ENCODE measurements at regions not wholly inside any gene's neighbourhood (a gene's known extent, or its start where the extent isn't known, plus 50 kb on each side); places are given as distances from the start of the nearest gene placed in this dataset.

GRCh38 chr10:123294109-123294508 is 139.9 kb downstream of the BUB3 start:
- no peak overlapping the region for H3K4me2 ChIP-seq (ENCODE audit: insufficient read depth, insufficient read length, low read length)
- peaks cover 1% of the 10 kb centered on the region; the same call in 1 of the 2 replicates for H3K27me3 Mint-ChIP-seq (ENCODE audit: low read depth)
- no peaks in the 10 kb centered on the region for H3K36me3 Mint-ChIP-seq (ENCODE audit: insufficient read depth in 1 of 3, low read depth in 3 of 3)
- TF ChIP-seq CTCF (conservative IDR thresholded peaks at IDR 0.05), result no peak
- H3K4ac ChIP-seq (ENCODE audit: low read depth, low read length), result no peak overlapping the region
- H4K91ac ChIP-seq (ENCODE audit: insufficient read length, low read depth, low read length), result no peak overlapping the region
- no peak overlapping the region for H4K5ac ChIP-seq (ENCODE audit: insufficient read length, low read depth, low read length)
- no peak overlapping the region for H3K23ac ChIP-seq (ENCODE audit: insufficient read length, low read depth, low read length)
- no peaks in the 10 kb centered on the region for H3K23me2 ChIP-seq (ENCODE audit: insufficient read length, low read depth, low read length, poor library complexity, severe bottlenecking)
- H2BK12ac ChIP-seq (ENCODE audit: insufficient read length, low read depth, low read length), result no peak overlapping the region
- no peaks in the 10 kb centered on the region for H3K27me3 ChIP-seq (ENCODE audit: insufficient read depth, low read length)
- H4K8ac ChIP-seq (replicated peaks; ENCODE audit: insufficient read length, low read depth, low read length), result no peak overlapping the region
- no peak overlapping the region for H2BK120ac ChIP-seq (ENCODE audit: low read depth, low read length, poor library complexity, severe bottlenecking)
- no peak overlapping the region for H3K18ac ChIP-seq (ENCODE audit: insufficient read length, low read depth, low read length)
- H2BK5ac ChIP-seq (ENCODE audit: insufficient read length, low read length), result no peak overlapping the region
- no peak overlapping the region for H3K27ac ChIP-seq (ENCODE audit: insufficient read length, low read depth, low read length)
- H3K27ac Mint-ChIP-seq, result no peak overlapping the region
- no peak overlapping the region for H2AFZ ChIP-seq (ENCODE audit: low read length)
- no peak overlapping the region for H3K4me3 Mint-ChIP-seq
- no peaks in the 10 kb centered on the region for H3K79me1 ChIP-seq (ENCODE audit: insufficient read depth, low read depth, low read length, poor library complexity, severe bottlenecking)
- no peak overlapping the region for H2AK5ac ChIP-seq (ENCODE audit: insufficient read length, low read length)
- no peak overlapping the region for H3K9ac ChIP-seq (ENCODE audit: extremely low read depth, insufficient read length, low read length)
- no peaks in the 10 kb centered on the region for H3K9me3 ChIP-seq (ENCODE audit: control insufficient read depth, low read depth, low read length)
- no peak overlapping the region for H3T11ph ChIP-seq (ENCODE audit: low read length)
- H3K79me2 ChIP-seq (ENCODE audit: insufficient read depth, low read length), result no peaks in the 10 kb centered on the region
- no peak overlapping the region for H3K14ac ChIP-seq (ENCODE audit: insufficient read depth, low read length)
- H2BK15ac ChIP-seq (ENCODE audit: low read depth, low read length), result no peak overlapping the region
- DNase-seq, result no peak
- H3K56ac ChIP-seq (ENCODE audit: insufficient read length, low read depth, low read length), result no peak overlapping the region
- peaks cover 4% of the 10 kb centered on the region; the same call in 1 of the 2 replicates for H3K4me1 ChIP-seq (ENCODE audit: insufficient read depth, low read length)
- H3K4me1 Mint-ChIP-seq, result peaks cover 5 to 11% of the 10 kb centered on the region in 2 experiments; a peak in 2 of 4 replicates
- H4K20me1 ChIP-seq (ENCODE audit: control insufficient read depth, insufficient read depth, insufficient read length), result no peaks in the 10 kb centered on the region
- H2BK20ac ChIP-seq (ENCODE audit: low read depth, low read length, poor library complexity, severe bottlenecking), result no peak overlapping the region
- peaks cover 4% of the 10 kb centered on the region in 2 experiments; a peak in 2 of 5 replicates for H3K9me3 Mint-ChIP-seq
- WGBS (ENCODE audit: extremely low coverage, insufficient read length, low lambda C conversion rate), result no CpG with 5 or more reads among the region's 5 CpGs

All from H9 (cell line).